Hepatocyte (in vitro differentiated cells): ENCODE measurements at regions not wholly inside any gene's neighbourhood (a gene's known extent, or its start where the extent isn't known, plus 50 kb on each side); places are given as distances from the start of the nearest gene placed in this dataset.

Experiments used
- DNase-seq: peaks from one replicate; pipeline ENCODE4 v3.0.0-alpha.2; 2016; ENCODE audit warnings: low spot score
- H2AFZ ChIP-seq: fragments of 200-600 bp; sonication (generic); 2 replicates; pipeline ENCODE4 v1.6.0; 2016; ENCODE audit warnings: antibody characterized with exemption, mild to moderate bottlenecking
- H3K27ac ChIP-seq: fragments of 200-600 bp; sonication (generic); 2 replicates; pipeline ENCODE4 v1.5.1; 2016; ENCODE audit warnings: mild to moderate bottlenecking
- H3K27me3 ChIP-seq: fragments of 200-600 bp; sonication (generic); 2 replicates; pipeline ENCODE4 v1.6.1; 2016
- H3K36me3 ChIP-seq: fragments of 200-600 bp; sonication (generic); replicated peaks from 2 replicates; pipeline ENCODE4 v1.5.1; 2016; ENCODE audit warnings: low read depth; ENCODE audit not compliant: insufficient read depth
- H3K4me1 ChIP-seq: fragments of 200-600 bp; sonication (generic); 2 replicates; pipeline ENCODE4 v1.5.1; 2016; ENCODE audit warnings: mild to moderate bottlenecking, moderate library complexity; ENCODE audit not compliant: insufficient read depth
- H3K4me2 ChIP-seq: fragments of 200-600 bp; sonication (generic); 2 replicates; pipeline ENCODE4 v1.6.0; 2016
- H3K4me3 ChIP-seq: fragments of 200-600 bp; sonication (generic); 2 replicates; pipeline ENCODE4 v1.5.1; 2016; ENCODE audit warnings: mild to moderate bottlenecking
- H3K79me2 ChIP-seq: fragments of 200-600 bp; sonication (generic); 2 replicates; pipeline ENCODE4 v1.6.0; 2017; ENCODE audit warnings: mild to moderate bottlenecking
- H3K9me2 ChIP-seq: fragments of 200-600 bp; sonication (generic); replicated peaks from 2 replicates; pipeline ENCODE4 v1.6.0; 2017; ENCODE audit warnings: mild to moderate bottlenecking; ENCODE audit not compliant: insufficient read depth
- H3K9me3 ChIP-seq: fragments of 200-600 bp; sonication (generic); 2 replicates; pipeline ENCODE4 v1.5.1; 2016; ENCODE audit warnings: low read depth, mild to moderate bottlenecking
- H4K20me1 ChIP-seq: fragments of 200-600 bp; sonication (generic); 2 replicates; pipeline ENCODE4 v1.6.0; 2016; ENCODE audit warnings: mild to moderate bottlenecking; ENCODE audit not compliant: insufficient read depth, poor library complexity, severe bottlenecking
- EZH2 ChIP-seq: fragments of 200-600 bp; sonication (generic); IDR thresholded peaks from 2 replicates; pipeline ENCODE4 v1.6.1; 2016; ENCODE audit warnings: antibody characterized with exemption, mild to moderate bottlenecking, borderline replicate concordance
- EZH2phosphoT487 ChIP-seq: fragments of 200-600 bp; sonication (generic); IDR thresholded peaks from one replicate; pipeline ENCODE4 v1.6.1; 2018; ENCODE audit warnings: antibody characterized with exemption, mild to moderate bottlenecking, low read depth, moderate library complexity; ENCODE audit not compliant: unreplicated experiment, severe bottlenecking
- WGBS: methylation state at CpG from one replicate; pipeline ENCODE4 v1.1.6; 2016; ENCODE audit warnings: low lambda C conversion rate; ENCODE audit errors: missing lambda C conversion rate; 5-methylcytosine and 5-hydroxymethylcytosine counted together
- TF ChIP-seq, protein P1 (sequence below): fragments of 200-600 bp; sonication (generic); IDR thresholded peaks from 2 replicates; pipeline ENCODE4 v1.5.1; 2016; ENCODE audit warnings: antibody characterized with exemption, mild to moderate bottlenecking; ENCODE audit not compliant: poor library complexity

GRCh38 chr18:45197526-45197970 lies 417.7 kb upstream of the SLC14A2 start:
- no peaks in the 10 kb centered on the region for H3K27me3 ChIP-seq
- no peak overlapping the region for H3K4me2 ChIP-seq
- H3K36me3 ChIP-seq: no peaks in the 10 kb centered on the region
- WGBS: 93% methylated on average over 5 of the region's 5 CpGs
- H4K20me1 ChIP-seq: no peaks in the 10 kb centered on the region
- no peak overlapping the region for H3K27ac ChIP-seq
- no peak for DNase-seq
- H3K9me2 ChIP-seq: no peaks in the 10 kb centered on the region
- no peaks in the 10 kb centered on the region for H3K79me2 ChIP-seq
- H3K4me3 ChIP-seq: no peak overlapping the region
- TF ChIP-seq, protein P1, sequence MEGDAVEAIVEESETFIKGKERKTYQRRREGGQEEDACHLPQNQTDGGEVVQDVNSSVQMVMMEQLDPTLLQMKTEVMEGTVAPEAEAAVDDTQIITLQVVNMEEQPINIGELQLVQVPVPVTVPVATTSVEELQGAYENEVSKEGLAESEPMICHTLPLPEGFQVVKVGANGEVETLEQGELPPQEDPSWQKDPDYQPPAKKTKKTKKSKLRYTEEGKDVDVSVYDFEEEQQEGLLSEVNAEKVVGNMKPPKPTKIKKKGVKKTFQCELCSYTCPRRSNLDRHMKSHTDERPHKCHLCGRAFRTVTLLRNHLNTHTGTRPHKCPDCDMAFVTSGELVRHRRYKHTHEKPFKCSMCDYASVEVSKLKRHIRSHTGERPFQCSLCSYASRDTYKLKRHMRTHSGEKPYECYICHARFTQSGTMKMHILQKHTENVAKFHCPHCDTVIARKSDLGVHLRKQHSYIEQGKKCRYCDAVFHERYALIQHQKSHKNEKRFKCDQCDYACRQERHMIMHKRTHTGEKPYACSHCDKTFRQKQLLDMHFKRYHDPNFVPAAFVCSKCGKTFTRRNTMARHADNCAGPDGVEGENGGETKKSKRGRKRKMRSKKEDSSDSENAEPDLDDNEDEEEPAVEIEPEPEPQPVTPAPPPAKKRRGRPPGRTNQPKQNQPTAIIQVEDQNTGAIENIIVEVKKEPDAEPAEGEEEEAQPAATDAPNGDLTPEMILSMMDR: no peak
- TF ChIP-seq EZH2: no peak
- no peak for TF ChIP-seq EZH2phosphoT487
- no peak overlapping the region for H2AFZ ChIP-seq
- H3K4me1 ChIP-seq: no peaks in the 10 kb centered on the region
- no peaks in the 10 kb centered on the region for H3K9me3 ChIP-seq

DNA sequence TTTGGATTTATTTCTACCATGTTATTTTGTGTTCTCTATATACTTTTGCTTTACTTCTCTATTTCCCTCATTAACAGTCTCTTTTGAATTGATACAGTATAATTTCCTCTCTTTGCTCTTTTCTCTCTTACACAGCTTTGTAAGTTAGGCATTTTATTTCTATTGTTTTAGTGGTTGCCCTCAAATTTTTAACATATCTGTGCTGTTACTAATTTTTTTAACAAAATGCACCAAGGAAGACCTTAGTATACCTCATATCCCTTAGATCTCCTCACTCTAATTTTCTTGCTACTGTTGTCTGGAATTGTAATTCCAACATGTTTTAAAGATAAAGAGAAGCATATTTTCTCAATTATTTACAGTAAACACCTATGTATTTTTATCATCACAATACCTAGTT lies 416.8 kb upstream of the SLC14A2 start:
- Histone ChIP-seq H4K20me1 (no peaks in the 10 kb centered on the region), H3K4me3 (no peak overlapping the region), H3K9me2 (no peaks in the 10 kb centered on the region), H3K79me2 (no peaks in the 10 kb centered on the region), H3K36me3 (no peaks in the 10 kb centered on the region), H3K4me1 (no peaks in the 10 kb centered on the region), H3K9me3 (no peaks in the 10 kb centered on the region), H2AFZ (no peak overlapping the region), H3K27me3 (no peaks in the 10 kb centered on the region), H3K27ac (no peak overlapping the region), H3K4me2 (no peak overlapping the region)
- no peak for DNase-seq
- TF ChIP-seq EZH2phosphoT487 (no peak), EZH2 (no peak)
- TF ChIP-seq, protein P1: no peak

- Histone ChIP-seq H3K36me3 (no peaks in the 10 kb centered on the region), H3K4me2 (no peak overlapping the region), H2AFZ (no peak overlapping the region), H3K4me3 (no peak overlapping the region), H3K4me1 (no peaks in the 10 kb centered on the region), H3K9me2 (no peaks in the 10 kb centered on the region), H3K27ac (no peak overlapping the region), H3K79me2 (no peaks in the 10 kb centered on the region), H3K9me3 (no peaks in the 10 kb centered on the region), H4K20me1 (no peaks in the 10 kb centered on the region), H3K27me3 (no peaks in the 10 kb centered on the region)
- TF ChIP-seq EZH2: no peak
- no peak for TF ChIP-seq EZH2phosphoT487
- no peak for DNase-seq
- WGBS: 95% methylated on average over 2 of the region's 2 CpGs
Measured at GRCh38 chr18:45201029-45201428, 414.2 kb upstream of the SLC14A2 start.

DNA sequence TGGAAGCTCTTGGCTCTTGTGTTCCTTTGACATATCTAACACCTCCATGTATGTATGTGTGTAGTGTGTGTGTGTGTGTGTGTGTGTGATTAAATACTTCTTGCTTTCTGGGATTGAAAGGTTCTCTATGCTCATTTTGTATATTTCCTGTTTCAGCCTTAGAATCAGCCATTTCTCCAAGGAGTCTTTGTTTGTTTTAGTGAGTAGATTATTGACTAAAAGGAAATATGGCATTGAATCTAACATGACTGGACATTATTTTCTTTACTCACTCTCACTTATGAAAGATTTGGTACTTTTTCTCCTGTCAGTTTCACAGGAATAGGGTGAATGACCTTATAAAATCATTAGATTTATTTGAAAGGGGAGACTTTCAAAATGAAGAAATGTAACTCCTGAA lies 413.8 kb upstream of the SLC14A2 start:
- Histone ChIP-seq H3K27me3 (no peaks in the 10 kb centered on the region), H3K27ac (no peak overlapping the region), H4K20me1 (no peaks in the 10 kb centered on the region), H3K4me2 (no peak overlapping the region), H3K9me2 (no peaks in the 10 kb centered on the region), H3K79me2 (no peaks in the 10 kb centered on the region), H3K9me3 (no peaks in the 10 kb centered on the region), H2AFZ (no peak overlapping the region), H3K4me1 (no peaks in the 10 kb centered on the region), H3K4me3 (no peak overlapping the region), H3K36me3 (no peaks in the 10 kb centered on the region)
- DNase-seq: no peak
- no peak for TF ChIP-seq EZH2phosphoT487
- TF ChIP-seq EZH2: no peak
- TF ChIP-seq, protein P1: no peak
